Fibroblast of skin of right biceps (primary cell): ENCODE measurements at regions not wholly inside any gene's neighbourhood (a gene's known extent, or its start where the extent isn't known, plus 50 kb on each side); places are given as distances from the start of the nearest gene placed in this dataset.

ENCODE experiments used
- DNase-seq: peaks from one replicate; pipeline ENCODE4 v3.0.0-alpha.2; 2013

DNA sequence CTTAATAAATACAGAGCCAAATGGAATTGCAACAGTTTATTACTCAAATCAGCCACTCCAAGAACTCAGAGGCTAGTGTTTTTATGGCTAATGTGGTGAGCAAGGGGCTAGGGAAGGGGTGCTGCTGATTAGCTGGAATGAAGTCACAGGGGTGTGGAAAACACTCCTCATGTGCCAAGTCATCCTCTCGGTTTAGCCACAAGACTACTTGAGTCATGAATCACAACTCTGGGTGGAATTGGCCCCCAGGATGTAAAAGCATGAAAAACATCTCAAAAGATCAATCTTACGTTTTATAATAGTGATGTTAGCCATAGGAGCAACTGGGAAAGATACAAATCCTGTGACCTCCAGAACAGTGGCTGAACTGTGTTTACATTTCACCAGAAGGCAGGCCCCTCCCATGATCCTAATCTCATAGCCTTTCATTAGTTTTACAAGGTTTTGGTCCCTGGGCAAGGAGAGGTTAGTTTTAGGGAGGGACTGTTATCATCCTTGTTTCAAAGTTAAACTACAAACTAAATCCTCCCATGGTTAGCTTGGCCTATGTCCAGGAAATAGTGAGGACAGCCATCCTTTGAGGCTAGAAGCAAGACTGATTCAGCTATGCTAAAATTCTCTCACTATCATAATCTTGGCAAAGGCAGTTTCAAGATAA, 2020.1 kb upstream of the PCDH20 start:
- DNase-seq: peak; percentile 100

DNA sequence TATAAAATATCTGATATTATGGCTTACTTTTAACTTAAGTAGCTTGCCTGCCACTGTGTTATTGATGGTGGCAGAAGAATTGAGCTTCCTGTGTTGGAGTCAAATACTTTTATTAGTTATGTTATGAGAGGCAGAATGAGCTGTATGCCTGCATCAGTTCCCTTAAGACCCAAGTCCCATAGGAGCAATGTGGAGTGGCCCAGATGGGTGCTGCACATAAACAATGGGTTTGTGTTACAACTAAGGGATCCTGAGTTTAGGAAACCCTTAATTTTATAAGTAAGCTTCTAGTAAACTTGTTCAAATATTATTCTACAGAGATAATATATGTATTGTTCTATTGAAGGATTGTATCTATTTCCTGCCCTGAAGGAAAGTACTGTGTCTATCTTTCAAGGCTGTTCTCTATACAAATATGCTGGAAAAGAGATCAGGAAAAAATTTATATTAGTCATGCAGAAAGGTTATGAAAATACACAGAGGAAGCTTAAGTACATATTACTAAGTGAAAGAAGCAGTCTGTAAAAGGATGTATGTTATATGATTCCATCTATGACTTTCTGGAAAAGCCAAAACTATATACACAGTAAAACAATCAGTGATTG, 2018.0 kb upstream of the PCDH20 start:
- DNase-seq: peak; percentile 65

GRCh38 chr13:63427170-63427569, 2011.5 kb upstream of the PCDH20 start:
- no peak for DNase-seq

DNA sequence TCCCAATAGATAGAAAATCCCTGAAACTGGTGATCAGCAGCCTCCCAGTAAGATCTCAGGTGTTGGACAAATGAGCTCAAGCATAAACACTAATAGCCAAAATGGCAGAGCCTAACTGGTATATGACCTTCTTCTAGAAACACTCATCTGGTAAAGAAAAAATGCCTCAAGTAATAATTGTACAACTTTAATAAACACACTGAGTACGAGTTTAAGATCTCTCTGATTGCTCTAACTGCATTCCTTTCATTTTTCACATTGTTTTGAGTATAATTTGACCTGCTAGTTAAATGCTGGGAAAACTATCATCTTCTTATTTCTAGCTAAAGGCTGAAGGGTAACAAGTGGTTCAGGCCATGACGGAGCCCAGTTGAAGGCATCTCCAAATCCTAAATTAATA, 2009.5 kb upstream of the PCDH20 start:
- peak; percentile 38 for DNase-seq

DNA sequence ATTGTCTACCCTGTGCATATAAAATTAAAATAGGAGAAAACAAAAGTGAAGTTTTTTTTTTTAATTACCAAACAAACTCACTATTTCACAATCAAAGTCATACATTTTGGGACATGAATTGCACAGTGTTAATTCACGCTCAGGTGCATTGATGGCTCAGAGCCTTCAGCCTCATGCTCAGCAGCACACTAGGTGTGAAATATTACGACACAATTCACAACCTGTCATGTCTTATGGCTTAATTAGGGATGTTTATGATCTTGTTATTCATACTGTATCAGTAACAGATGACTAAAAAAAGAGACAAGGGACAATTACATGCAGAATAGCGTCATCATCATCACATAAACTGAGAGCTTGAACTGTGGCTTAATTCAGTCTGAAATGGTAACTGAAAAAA, 2005.5 kb upstream of the PCDH20 start:
- no peak for DNase-seq

DNA sequence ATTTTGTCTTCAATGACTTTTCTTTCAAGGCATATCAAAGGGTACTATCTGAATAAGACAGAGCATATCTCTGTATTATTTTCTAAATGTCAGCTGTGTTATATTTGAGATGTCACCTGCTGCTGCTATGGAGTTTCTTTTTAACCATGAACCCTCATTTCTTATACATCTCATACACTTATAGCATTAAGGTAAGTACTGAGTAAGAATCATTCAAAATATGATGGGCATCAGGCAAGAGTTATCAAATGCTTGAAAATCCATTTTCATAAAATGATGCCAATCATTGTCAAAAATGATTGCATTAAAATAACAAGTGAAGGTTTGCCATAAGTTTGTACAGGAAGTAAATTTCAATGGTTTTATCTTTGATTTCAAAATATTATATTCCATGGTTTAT, 2005.0 kb upstream of the PCDH20 start:
- no peak for DNase-seq

GRCh38 chr13:63414247-63414646, 1998.6 kb upstream of the PCDH20 start:
- no peak for DNase-seq

GRCh38 chr13:63409791-63410351, 1994.2 kb upstream of the PCDH20 start:
- DNase-seq: peak; percentile 30

DNA sequence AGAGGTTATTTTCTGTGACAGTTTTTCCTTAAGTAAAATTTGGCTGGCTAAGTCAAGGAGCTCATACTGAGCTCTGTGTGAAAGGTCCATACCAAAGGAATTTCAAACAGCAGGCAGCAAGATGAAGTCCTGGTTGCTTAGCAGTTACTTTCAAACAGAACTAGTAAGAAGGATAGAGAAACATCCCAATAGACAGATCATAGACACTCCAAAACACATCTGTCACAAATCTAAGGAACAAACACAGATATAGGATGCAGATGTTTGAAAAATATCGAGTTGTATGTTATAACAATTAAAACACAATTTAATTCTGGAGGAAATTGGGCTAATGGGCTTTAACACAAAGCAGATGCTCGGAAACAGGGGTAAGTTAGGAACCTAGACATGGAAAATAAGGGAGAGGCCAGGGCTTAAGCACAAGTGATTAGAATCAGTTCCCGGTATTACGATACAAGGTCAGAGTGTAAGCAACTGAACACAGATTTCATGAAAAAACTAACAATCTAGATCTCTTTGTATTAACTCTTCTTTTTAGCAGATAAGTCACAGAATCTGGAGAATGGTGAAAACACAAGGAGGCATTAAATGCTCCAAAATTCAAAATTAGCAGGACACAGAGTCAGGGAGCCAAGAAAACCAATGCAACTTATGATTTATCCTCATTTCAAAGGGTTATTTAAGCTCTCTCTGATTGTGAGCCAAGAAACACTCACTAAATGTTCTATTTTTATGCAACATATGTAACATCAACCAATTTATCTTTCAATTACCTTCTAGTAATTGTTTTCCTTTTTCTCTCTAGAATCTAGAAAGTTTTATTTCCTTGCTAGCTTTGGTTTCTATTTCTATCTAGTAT, 1992.9 kb upstream of the PCDH20 start:
- DNase-seq: peak; percentile 37

DNA sequence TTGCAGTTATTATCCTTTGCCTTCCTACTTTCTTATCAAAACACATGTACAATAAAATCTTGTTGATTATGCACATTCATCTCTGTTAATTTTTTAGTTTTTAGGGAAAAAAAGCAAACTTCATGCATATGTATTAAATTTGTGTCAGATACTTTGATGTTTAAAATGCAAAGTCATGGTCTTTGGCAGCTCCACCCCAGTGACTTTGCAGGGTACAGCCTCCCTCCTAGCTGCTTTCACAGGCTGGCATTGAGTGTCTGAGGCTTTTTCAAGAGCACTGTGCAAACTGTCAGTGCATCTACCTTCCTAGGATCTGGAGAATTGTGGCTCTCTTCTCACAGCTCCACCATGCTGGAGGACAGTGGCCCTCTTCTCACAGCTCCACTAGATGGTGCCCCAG, 1988.1 kb upstream of the PCDH20 start:
- DNase-seq: no peak

DNA sequence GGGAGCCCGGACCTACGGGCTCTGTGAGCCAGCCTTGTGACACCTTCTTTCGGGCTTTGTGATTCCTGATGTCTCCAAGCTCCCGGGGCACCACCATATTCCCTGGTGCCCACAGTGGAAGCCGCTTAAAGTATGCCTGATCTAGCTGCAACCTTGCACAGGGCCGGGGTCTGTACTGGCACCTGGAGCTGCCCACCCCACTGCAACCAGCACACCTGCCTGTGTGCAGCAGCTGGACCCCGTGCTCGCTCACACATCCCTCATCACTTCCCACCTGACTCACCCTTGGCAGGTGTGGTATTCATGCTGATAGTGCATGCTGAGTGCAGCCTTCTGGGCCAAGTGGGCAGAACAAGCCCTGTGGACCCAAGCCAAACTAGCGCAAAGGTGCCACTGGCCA, 1981.1 kb upstream of the PCDH20 start:
- DNase-seq: no peak

- no peak for DNase-seq
Observed at GRCh38 chr13:63393112-63393511, 1977.5 kb upstream of the PCDH20 start.

- DNase-seq: no peak
Observed at GRCh38 chr13:63389756-63390155, 1974.1 kb upstream of the PCDH20 start.

GRCh38 chr13:63381078-63381859, 1965.6 kb upstream of the PCDH20 start:
- peak; percentile 20 for DNase-seq

DNA sequence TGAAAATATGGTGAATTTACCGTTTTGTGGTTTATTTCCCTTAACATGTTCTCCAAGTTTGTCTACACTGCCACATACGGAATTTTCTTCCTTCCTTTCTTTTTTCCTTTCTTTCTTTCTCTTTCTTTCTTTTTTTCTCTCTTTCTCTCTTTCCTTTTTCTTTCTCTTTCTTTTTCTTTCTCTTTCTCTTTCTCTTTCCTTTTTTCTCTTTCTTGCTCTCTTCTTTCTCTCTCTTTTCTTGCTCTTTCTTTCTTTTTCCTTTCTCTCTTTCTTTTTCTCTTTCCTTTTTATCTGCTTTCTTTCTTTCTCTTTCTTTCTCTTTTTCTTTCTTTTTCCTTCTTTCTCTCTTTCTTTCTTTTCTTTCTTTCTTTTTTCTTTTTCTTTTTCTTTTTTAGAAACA, 1962.3 kb upstream of the PCDH20 start:
- DNase-seq: no peak

GRCh38 chr13:63370101-63370500, 1954.5 kb upstream of the PCDH20 start:
- no peak for DNase-seq

- DNase-seq: peak; percentile 1
Observed at GRCh38 chr13:63367522-63368198, 1952.0 kb upstream of the PCDH20 start.

DNA sequence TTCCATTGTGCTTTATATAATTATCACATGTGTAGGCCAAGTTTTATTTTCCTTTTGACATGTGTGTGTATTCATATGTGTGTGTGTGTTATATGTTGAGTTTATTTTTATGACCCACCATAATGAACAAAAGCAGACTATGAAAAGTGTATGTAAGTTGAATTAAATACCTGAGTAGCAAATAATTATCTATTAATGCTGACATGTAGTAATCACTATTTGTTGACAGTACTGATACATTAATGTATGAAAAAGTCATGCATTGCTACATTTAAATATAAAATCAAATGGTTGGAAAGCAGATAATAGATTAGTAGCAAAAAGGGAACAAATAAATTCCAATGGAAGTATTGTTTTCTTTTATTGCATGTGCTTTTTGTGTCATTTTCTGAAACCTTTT, 1948.5 kb upstream of the PCDH20 start:
- no peak for DNase-seq

GRCh38 chr13:63351533-63351932, 1935.9 kb upstream of the PCDH20 start:
- DNase-seq: no peak

GRCh38 chr13:63351081-63351480, 1935.4 kb upstream of the PCDH20 start:
- DNase-seq: no peak

GRCh38 chr13:63345835-63346234, 1930.2 kb upstream of the PCDH20 start:
- DNase-seq: no peak

DNA sequence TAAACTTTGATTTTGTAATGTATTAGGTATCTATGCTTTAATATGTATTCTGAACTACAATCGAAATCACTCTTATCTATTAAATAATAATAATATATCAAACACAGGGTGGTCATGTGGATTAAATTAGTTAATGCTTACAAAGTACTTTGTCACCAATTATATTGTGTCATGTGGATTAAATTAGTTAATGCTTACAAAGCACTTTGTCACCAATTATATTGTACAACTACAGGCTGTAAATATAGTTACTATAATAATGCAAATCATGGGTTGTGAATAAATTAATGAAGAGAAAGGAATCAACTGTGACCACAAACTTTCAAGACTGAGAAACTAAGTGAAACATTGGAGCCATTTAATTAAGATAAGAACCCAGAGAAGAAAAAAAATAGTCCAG, 1929.1 kb upstream of the PCDH20 start:
- no peak for DNase-seq
